Neural cell (in vitro differentiated cells): ENCODE measurements at regions not wholly inside any gene's neighbourhood (a gene's known extent, or its start where the extent isn't known, plus 50 kb on each side); places are given as distances from the start of the nearest gene placed in this dataset.

Experiments used
- H2AFZ ChIP-seq: fragments of 200-600, 300-800 bp; sonication (generic), shearing (Covaris generic); 2 replicates; pipeline ENCODE4 v1.6.0; 2014; ENCODE audit warnings: low read depth, mild to moderate bottlenecking, antibody characterized with exemption, low read length, moderate library complexity
- H3F3A ChIP-seq: fragments of 200-600 bp; shearing (Covaris generic); 2 replicates; pipeline ENCODE4 v1.6.1; 2016; ENCODE audit warnings: mild to moderate bottlenecking, moderate library complexity, mixed read lengths, antibody characterized with exemption, low read length; ENCODE audit not compliant: insufficient read depth, poor library complexity, severe bottlenecking
- H3K27ac ChIP-seq: fragments of 200-600, 300-800 bp; sonication (generic), shearing (Covaris generic); 2 replicates; pipeline ENCODE4 v1.5.1; 2014; ENCODE audit warnings: mild to moderate bottlenecking, low read length, moderate library complexity
- H3K27me3 ChIP-seq: fragments of 300-800, 200-600 bp; sonication (generic), shearing (Covaris generic); 2 replicates; pipeline ENCODE4 v1.6.0; 2014; ENCODE audit warnings: mild to moderate bottlenecking, low read depth, low read length, moderate library complexity; ENCODE audit not compliant: insufficient read depth
- H3K36me3 ChIP-seq: fragments of 300-800, 200-600 bp; sonication (generic), shearing (Covaris generic); 2 replicates; pipeline ENCODE4 v1.5.1; 2014; ENCODE audit warnings: mild to moderate bottlenecking, antibody characterized with exemption, low read length, moderate library complexity; ENCODE audit not compliant: insufficient read depth
- H3K4me2 ChIP-seq: fragments of 300-800, 200-600 bp; sonication (generic), shearing (Covaris generic); 2 replicates; pipeline ENCODE4 v1.6.0; 2014; ENCODE audit warnings: mild to moderate bottlenecking, low read length
- H3K4me3 ChIP-seq: fragments of 300-800, 200-600 bp; sonication (generic), shearing (Covaris generic); 2 replicates; pipeline ENCODE4 v1.5.1; 2014; ENCODE audit warnings: mild to moderate bottlenecking, low read length, moderate library complexity
- H3K79me2 ChIP-seq: fragments of 200-600 bp; shearing (Covaris generic); replicated peaks from 2 replicates; pipeline ENCODE4 v1.6.0; 2014; ENCODE audit warnings: mild to moderate bottlenecking, low read length, moderate library complexity; ENCODE audit not compliant: insufficient read depth
- H3K9ac ChIP-seq: fragments of 300-800, 200-600 bp; sonication (generic), shearing (Covaris generic); 2 replicates; pipeline ENCODE4 v1.6.1; 2016; ENCODE audit warnings: mild to moderate bottlenecking, low read length, mixed read lengths
- H3K9me2 ChIP-seq: fragments of 200-600 bp; shearing (Covaris generic); 2 replicates; pipeline ENCODE4 v1.6.1; 2016; ENCODE audit warnings: mild to moderate bottlenecking, low read length, mixed read lengths; ENCODE audit not compliant: insufficient read depth
- H3K9me3 ChIP-seq: fragments of 200-600, 300-800 bp; sonication (generic), shearing (Covaris generic); 2 replicates; pipeline ENCODE4 v1.6.1; 2016; ENCODE audit warnings: mild to moderate bottlenecking, mixed run types, low read length, moderate library complexity, mixed read lengths
- H4K20me1 ChIP-seq: fragments of 200-600 bp; shearing (Covaris generic); 2 replicates; pipeline ENCODE4 v1.6.1; 2016; ENCODE audit warnings: mild to moderate bottlenecking, mixed run types; ENCODE audit not compliant: insufficient read depth
- EP300 ChIP-seq: fragments of 450-650 bp; conservative IDR thresholded peaks from 2 replicates; pipeline ENCODE4 v1.6.1; 2014; ENCODE audit warnings: antibody characterized with exemption, mild to moderate bottlenecking, moderate library complexity; ENCODE audit not compliant: poor library complexity, severe bottlenecking
- EZH2 ChIP-seq: fragments of 200-600, 300-800 bp; shearing (Covaris generic), sonication (generic); IDR thresholded peaks from 2 replicates; pipeline ENCODE4 v1.6.1; 2014; ENCODE audit warnings: antibody characterized with exemption, low read length, borderline replicate concordance, mild to moderate bottlenecking; ENCODE audit not compliant: insufficient read depth, poor library complexity, severe bottlenecking
- MXI1 ChIP-seq: fragments of 450-650 bp; conservative IDR thresholded peaks from 2 replicates; pipeline ENCODE4 v1.6.1; 2014; ENCODE audit warnings: antibody characterized with exemption, mild to moderate bottlenecking; ENCODE audit not compliant: poor library complexity, severe bottlenecking
- POLR2AphosphoS5 ChIP-seq: IDR thresholded peaks from 2 replicates; pipeline ENCODE4 v1.6.1; 2012
- RAD21 ChIP-seq: fragments of 450-650 bp; conservative IDR thresholded peaks from 2 replicates; pipeline ENCODE4 v1.6.1; 2014; ENCODE audit warnings: antibody characterized with exemption, mild to moderate bottlenecking, moderate library complexity
- SMC3 ChIP-seq: fragments of 450-650 bp; conservative IDR thresholded peaks from 2 replicates; pipeline ENCODE4 v1.6.1; 2014; ENCODE audit warnings: antibody characterized with exemption, mild to moderate bottlenecking, moderate library complexity; ENCODE audit not compliant: poor library complexity
- TAF1 ChIP-seq: IDR thresholded peaks from 2 replicates; pipeline ENCODE4 v1.6.1; 2012; ENCODE audit warnings: low read depth
- TF ChIP-seq, protein P1 (sequence below): fragments of 450-650 bp; IDR thresholded peaks from 2 replicates; pipeline ENCODE4 v1.5.1; 2014; ENCODE audit warnings: antibody characterized with exemption, mild to moderate bottlenecking, moderate library complexity; ENCODE audit not compliant: poor library complexity, severe bottlenecking
- TF ChIP-seq, protein P2 (sequence below): IDR thresholded peaks from 2 replicates; pipeline ENCODE4 v1.6.1; 2012; ENCODE audit warnings: borderline replicate concordance

DNA sequence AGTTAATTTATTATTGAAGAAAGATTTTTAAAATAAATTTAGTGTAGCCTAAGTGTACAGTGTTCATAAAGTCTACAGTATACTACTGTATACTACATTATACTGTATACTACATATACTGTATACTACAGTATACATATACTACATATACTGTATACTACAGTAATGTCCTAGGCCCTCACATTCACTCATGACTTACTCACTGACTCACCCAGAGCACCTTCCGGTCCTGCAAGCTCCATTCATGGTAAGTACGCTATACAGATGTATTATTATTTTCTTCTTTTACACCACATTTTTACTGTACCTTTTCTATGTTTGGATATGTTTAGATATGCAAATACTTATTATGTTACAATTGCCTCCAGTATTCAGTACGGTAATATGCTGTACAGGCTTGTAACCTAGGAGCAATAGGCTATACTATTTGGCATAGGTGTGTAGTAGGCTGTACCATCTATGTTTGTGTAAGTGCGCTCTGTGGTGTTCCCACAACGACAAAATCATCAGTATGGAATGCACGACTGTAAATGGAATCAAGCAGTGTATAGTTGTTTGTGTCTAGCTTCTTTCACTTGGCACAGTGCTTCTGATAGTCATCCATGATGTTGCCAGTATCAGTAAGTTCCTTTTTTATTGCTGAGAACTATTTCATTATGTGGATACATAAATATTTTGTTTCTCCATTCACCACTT, 245.7 kb downstream of the MTX2 start:
- no peaks in the 10 kb centered on the region for H3K27me3 ChIP-seq

DNA sequence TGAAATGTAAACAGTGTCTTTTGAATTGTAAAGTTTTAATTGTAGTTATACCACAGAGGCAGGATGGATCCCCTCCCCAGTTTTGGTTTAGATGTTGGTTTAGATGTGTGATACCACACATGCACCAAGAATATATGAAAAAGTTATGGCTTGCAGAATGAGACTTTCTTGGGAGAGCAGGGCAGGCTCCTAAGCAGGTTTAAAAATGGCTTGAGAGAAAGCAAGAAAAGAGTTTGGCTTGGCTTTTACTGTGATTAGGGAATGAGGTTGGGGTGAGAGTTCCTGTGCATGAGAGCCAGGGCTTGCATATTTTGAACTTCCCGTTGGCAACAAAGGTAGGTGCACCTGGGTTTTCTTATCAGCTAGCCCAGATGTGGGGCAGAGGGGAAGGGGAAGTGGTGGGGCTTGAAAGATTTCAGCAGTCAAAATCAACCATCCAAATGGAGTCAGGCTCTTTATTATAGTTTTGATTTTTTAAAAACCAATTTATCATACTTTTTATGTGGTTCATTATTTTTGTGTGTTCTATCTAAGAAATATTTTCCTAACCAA, 246.9 kb downstream of the MTX2 start:
- Histone ChIP-seq H3K79me2 (no peaks in the 10 kb centered on the region), H3K27me3 (no peaks in the 10 kb centered on the region), H3F3A (no peaks in the 10 kb centered on the region), H3K9me3 (no peaks in the 10 kb centered on the region), H4K20me1 (no peaks in the 10 kb centered on the region), H3K36me3 (no peaks in the 10 kb centered on the region), H3K4me3 (no peak overlapping the region), H3K9me2 (no peaks in the 10 kb centered on the region), H3K4me2 (no peak overlapping the region), H3K9ac (no peak overlapping the region), H2AFZ (no peak overlapping the region), H3K27ac (no peak overlapping the region)
- TF ChIP-seq EP300 (no peak), RAD21 (no peak), MXI1 (no peak), SMC3 (no peak), TAF1 (no peak)
- TF ChIP-seq, protein P1, sequence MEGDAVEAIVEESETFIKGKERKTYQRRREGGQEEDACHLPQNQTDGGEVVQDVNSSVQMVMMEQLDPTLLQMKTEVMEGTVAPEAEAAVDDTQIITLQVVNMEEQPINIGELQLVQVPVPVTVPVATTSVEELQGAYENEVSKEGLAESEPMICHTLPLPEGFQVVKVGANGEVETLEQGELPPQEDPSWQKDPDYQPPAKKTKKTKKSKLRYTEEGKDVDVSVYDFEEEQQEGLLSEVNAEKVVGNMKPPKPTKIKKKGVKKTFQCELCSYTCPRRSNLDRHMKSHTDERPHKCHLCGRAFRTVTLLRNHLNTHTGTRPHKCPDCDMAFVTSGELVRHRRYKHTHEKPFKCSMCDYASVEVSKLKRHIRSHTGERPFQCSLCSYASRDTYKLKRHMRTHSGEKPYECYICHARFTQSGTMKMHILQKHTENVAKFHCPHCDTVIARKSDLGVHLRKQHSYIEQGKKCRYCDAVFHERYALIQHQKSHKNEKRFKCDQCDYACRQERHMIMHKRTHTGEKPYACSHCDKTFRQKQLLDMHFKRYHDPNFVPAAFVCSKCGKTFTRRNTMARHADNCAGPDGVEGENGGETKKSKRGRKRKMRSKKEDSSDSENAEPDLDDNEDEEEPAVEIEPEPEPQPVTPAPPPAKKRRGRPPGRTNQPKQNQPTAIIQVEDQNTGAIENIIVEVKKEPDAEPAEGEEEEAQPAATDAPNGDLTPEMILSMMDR, result no peak
- TF ChIP-seq, protein P2, sequence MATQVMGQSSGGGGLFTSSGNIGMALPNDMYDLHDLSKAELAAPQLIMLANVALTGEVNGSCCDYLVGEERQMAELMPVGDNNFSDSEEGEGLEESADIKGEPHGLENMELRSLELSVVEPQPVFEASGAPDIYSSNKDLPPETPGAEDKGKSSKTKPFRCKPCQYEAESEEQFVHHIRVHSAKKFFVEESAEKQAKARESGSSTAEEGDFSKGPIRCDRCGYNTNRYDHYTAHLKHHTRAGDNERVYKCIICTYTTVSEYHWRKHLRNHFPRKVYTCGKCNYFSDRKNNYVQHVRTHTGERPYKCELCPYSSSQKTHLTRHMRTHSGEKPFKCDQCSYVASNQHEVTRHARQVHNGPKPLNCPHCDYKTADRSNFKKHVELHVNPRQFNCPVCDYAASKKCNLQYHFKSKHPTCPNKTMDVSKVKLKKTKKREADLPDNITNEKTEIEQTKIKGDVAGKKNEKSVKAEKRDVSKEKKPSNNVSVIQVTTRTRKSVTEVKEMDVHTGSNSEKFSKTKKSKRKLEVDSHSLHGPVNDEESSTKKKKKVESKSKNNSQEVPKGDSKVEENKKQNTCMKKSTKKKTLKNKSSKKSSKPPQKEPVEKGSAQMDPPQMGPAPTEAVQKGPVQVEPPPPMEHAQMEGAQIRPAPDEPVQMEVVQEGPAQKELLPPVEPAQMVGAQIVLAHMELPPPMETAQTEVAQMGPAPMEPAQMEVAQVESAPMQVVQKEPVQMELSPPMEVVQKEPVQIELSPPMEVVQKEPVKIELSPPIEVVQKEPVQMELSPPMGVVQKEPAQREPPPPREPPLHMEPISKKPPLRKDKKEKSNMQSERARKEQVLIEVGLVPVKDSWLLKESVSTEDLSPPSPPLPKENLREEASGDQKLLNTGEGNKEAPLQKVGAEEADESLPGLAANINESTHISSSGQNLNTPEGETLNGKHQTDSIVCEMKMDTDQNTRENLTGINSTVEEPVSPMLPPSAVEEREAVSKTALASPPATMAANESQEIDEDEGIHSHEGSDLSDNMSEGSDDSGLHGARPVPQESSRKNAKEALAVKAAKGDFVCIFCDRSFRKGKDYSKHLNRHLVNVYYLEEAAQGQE, result no peak

More for the DNA sequence above, 245.7 kb downstream of the MTX2 start:
- TF ChIP-seq POLR2AphosphoS5 (no peak), MXI1 (no peak), TAF1 (no peak), EZH2 (no peak), SMC3 (no peak), EP300 (no peak), RAD21 (no peak)
- TF ChIP-seq, protein P1, result no peak
- TF ChIP-seq, protein P2, result no peak
- Histone ChIP-seq H3K9me2 (no peaks in the 10 kb centered on the region), H3K79me2 (no peaks in the 10 kb centered on the region), H3F3A (no peaks in the 10 kb centered on the region), H4K20me1 (no peaks in the 10 kb centered on the region), H3K9me3 (no peaks in the 10 kb centered on the region), H2AFZ (no peak overlapping the region), H3K27ac (no peak overlapping the region), H3K9ac (no peak overlapping the region), H3K4me3 (no peak overlapping the region), H3K36me3 (no peaks in the 10 kb centered on the region), H3K4me2 (no peak overlapping the region)
